HepG2 (cell line): ENCODE measurements at regions not wholly inside any gene's neighbourhood (a gene's known extent, or its start where the extent isn't known, plus 50 kb on each side); places are given as distances from the start of the nearest gene placed in this dataset.

Experiments used
- E2F5 ChIP-seq: sonication (generic); formaldehyde crosslinking; conservative IDR thresholded peaks from 2 replicates; pipeline ENCODE4 v1.4.0; 2020; ENCODE audit warnings: missing genetic modification reagents
- HOXA9 ChIP-seq: sonication (generic); formaldehyde crosslinking; IDR thresholded peaks from 2 replicates; pipeline ENCODE4 v1.8.1; 2022; ENCODE audit warnings: missing genetic modification reagents, mild to moderate bottlenecking, moderate library complexity, borderline replicate concordance
- NR2C2 ChIP-seq: sonication (generic); formaldehyde crosslinking; IDR thresholded peaks from 2 replicates; pipeline ENCODE4 v1.4.0; 2020; ENCODE audit warnings: missing genetic modification reagents, mild to moderate bottlenecking, moderate library complexity, borderline replicate concordance
- PRPF4 ChIP-seq: fragments of 200-400 bp; formaldehyde crosslinking; IDR thresholded peaks from 2 replicates; pipeline ENCODE4 v1.6.1; 2016; ENCODE audit warnings: low read length, low read depth; ENCODE audit not compliant: poor library complexity, severe bottlenecking
- TCF12 ChIP-seq, 2 experiments: fragments of 450-650 bp in 1 of 2; sonication (generic) in 1 of 2; formaldehyde crosslinking in 1 of 2; IDR thresholded peaks; 2 replicates each; pipeline versions ENCODE4 v1.6.1 to v1.8.0; 2017 to 2022; ENCODE audit warnings: antibody characterized with exemption in 1 of 2, mild to moderate bottlenecking in 1 of 2, missing genetic modification reagents in 1 of 2, moderate library complexity in 1 of 2
- ZBTB43 ChIP-seq: sonication (generic); formaldehyde crosslinking; conservative IDR thresholded peaks from 2 replicates; pipeline ENCODE4 v1.4.0; 2020; ENCODE audit warnings: missing genetic modification reagents
- ZNF792 ChIP-seq: IDR thresholded peaks from 2 replicates; pipeline ENCODE4 v1.6.1; 2016
- TF ChIP-seq, protein P1 (sequence below): sonication (generic); formaldehyde crosslinking; IDR thresholded peaks from 2 replicates; pipeline ENCODE4 v1.8.1; 2022; ENCODE audit warnings: mild to moderate bottlenecking, missing genetic modification reagents
- TF ChIP-seq, protein P2 (sequence below): sonication (generic); formaldehyde crosslinking; IDR thresholded peaks from 2 replicates; pipeline ENCODE4 v1.8.1; 2023; ENCODE audit warnings: mild to moderate bottlenecking, missing genetic modification reagents
- TF ChIP-seq, protein P3 (sequence below): IDR thresholded peaks from 2 replicates; pipeline ENCODE4 v1.6.1; 2012; ENCODE audit warnings: low read length, improper control_type of control experiment

DNA sequence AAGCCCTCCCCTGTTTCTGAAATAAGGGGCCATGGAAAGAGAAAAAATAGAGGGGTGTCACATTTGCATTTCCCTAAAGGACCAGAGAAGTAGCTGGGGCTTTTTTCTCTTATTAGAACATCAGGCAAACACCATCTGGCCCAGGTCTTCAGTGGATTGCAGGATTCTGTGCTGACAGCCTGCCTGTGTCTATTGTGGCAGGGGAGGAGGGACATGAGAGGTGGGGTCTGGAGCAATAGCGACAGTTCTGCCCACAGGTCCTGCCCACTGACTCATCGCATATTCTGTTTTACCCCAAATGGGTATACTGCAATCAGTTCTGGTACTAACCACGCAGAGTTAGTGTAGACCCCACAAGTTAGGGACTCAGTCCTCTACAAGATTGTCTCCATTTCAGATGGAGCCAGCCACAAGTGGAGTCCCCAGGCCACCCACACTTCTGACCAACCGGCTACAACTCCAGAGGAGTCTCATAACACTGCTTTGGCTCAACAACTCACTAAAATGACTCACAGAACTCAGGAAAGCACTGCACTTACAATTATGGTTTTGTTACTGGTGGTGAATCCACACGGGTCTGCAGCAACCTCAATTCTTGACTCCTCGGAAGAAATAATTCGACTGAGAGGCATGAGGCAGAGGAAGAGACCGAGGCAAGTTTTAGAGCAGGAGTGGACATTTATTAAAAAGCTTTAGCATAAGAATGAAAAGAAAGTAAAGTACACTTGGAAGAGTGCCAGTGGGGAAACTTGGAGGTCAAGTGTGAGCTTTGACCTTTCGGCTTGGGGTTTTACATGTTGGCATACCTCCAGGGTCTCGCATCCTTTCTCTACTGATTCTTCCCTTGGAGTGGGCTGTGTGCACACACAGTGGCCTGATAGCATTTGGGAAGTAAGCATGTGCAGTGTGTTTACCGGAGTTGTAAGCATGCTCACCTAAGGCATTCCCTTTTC, 146.4 kb upstream of the SPATS2L start:
- TF ChIP-seq, protein P1, sequence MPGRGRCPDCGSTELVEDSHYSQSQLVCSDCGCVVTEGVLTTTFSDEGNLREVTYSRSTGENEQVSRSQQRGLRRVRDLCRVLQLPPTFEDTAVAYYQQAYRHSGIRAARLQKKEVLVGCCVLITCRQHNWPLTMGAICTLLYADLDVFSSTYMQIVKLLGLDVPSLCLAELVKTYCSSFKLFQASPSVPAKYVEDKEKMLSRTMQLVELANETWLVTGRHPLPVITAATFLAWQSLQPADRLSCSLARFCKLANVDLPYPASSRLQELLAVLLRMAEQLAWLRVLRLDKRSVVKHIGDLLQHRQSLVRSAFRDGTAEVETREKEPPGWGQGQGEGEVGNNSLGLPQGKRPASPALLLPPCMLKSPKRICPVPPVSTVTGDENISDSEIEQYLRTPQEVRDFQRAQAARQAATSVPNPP, result no peak
- TF ChIP-seq ZBTB43 (CRISPR knock-in tag) (no peak), TCF12 (IDR thresholded peaks at IDR 0.05) (no peak), TCF12 (CRISPR knock-in tag; IDR thresholded peaks at IDR 0.05) (no peak), HOXA9 (no peak), NR2C2 (CRISPR knock-in tag) (no peak), ZNF792 (CRISPR knock-in tag) (no peak), E2F5 (CRISPR knock-in tag) (no peak), PRPF4 (no peak)
- TF ChIP-seq, protein P2, sequence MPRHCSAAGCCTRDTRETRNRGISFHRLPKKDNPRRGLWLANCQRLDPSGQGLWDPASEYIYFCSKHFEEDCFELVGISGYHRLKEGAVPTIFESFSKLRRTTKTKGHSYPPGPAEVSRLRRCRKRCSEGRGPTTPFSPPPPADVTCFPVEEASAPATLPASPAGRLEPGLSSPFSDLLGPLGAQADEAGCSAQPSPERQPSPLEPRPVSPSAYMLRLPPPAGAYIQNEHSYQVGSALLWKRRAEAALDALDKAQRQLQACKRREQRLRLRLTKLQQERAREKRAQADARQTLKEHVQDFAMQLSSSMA (CRISPR knock-in tag), result no peak
- TF ChIP-seq, protein P3, sequence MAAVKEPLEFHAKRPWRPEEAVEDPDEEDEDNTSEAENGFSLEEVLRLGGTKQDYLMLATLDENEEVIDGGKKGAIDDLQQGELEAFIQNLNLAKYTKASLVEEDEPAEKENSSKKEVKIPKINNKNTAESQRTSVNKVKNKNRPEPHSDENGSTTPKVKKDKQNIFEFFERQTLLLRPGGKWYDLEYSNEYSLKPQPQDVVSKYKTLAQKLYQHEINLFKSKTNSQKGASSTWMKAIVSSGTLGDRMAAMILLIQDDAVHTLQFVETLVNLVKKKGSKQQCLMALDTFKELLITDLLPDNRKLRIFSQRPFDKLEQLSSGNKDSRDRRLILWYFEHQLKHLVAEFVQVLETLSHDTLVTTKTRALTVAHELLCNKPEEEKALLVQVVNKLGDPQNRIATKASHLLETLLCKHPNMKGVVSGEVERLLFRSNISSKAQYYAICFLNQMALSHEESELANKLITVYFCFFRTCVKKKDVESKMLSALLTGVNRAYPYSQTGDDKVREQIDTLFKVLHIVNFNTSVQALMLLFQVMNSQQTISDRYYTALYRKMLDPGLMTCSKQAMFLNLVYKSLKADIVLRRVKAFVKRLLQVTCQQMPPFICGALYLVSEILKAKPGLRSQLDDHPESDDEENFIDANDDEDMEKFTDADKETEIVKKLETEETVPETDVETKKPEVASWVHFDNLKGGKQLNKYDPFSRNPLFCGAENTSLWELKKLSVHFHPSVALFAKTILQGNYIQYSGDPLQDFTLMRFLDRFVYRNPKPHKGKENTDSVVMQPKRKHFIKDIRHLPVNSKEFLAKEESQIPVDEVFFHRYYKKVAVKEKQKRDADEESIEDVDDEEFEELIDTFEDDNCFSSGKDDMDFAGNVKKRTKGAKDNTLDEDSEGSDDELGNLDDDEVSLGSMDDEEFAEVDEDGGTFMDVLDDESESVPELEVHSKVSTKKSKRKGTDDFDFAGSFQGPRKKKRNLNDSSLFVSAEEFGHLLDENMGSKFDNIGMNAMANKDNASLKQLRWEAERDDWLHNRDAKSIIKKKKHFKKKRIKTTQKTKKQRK, result no peak
